GM21528 (cell line): ENCODE measurements at regions not wholly inside any gene's neighbourhood (a gene's known extent, or its start where the extent isn't known, plus 50 kb on each side); places are given as distances from the start of the nearest gene placed in this dataset.

Experiments
- ATAC-seq: cut with Tn5 transposase; IDR thresholded peaks from one replicate; pipeline ENCODE4 v1.9.1; 2021; ENCODE audit warnings: mild to moderate bottlenecking, moderate library complexity; ENCODE audit not compliant: unreplicated experiment, low FRiP score

DNA sequence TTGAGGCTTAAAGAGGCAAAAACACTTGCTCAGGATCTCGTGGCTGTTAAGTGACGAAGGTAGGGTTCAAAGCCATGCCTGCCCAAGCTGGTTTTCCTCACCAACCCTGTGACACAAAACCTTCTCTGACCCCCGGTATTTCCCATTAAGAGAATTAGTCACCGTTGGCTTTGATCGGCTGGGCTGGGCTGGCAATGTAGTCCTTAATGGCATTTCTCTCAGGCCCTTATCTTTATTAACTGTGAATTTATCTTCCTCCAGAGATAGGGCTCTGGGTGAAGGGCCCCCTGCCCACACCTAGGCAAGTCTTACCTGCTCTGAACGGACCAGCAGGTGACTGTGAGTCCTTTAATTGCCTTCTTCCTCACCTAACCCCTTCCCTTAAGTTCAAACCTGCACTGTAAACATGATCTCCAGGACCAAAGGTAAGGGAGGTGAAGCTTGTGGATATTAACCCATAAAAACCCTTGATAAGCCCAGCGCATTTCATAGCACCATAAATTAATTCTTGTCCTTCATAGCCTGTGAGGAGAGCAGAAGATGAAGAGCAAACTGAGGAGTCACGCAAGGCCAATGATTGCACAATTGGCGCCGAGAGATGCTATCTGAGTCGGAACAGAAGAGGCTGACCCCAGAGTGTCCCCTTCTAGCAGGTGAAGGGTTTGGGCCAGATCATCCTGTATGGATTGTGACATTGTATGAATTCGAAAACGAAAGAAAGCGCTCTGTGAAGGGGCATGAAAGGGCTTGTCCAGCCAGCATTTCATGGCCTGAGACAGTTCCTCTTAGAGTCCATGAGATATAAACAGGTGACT, 790.8 kb upstream of the TBX3 start:
- no peak for ATAC-seq

DNA sequence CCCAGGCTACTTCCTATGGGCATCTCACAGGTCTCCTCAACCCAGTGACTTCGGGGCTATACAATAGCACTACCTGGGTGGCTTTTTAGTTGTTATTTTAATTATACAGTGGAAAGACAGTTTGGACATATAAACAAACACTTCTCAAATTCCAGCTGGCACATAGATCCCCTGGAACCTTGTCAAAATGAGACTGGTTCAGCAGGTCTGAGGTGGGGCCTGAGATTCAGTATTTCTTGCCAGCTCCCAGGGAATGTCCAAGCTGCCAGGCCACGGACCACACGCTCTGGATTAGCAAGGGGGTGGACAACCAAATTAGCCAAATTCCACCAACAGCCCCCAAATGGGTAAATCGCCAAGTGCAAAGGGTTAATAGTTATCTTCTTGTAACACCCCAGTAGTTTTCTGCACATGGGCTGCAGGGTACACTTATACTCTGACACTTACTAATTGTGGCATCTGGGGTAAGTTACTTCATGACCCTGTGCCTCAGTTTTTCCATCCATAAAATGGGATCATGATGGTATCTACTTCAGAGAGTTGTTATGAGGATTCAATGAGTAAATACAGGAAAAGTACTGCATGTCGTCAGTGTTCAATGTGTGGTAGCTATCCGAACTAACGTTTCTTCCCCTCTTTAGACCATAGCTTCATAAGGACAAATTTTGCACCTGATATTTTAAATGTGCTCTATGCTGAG, 789.4 kb upstream of the TBX3 start:
- no peak for ATAC-seq

DNA sequence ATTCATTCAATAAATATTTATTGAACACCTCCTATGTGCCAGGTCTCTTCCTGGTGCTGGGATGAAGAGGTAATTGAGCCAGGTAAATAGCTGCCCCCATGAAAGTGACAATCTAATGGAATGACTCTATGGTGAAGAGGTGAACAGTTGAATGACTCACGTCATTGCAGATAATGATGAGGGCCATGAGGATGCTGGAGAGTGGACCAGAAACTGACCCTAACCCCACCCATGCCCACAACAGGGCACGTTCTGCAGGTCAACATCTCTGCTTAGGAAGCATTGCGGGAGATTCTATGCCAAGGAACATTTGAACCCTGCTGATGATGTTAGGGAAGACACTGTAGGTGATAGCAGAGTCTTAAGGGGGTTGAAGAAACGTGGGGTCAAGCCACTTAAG, 788.9 kb upstream of the TBX3 start:
- no peak for ATAC-seq

DNA sequence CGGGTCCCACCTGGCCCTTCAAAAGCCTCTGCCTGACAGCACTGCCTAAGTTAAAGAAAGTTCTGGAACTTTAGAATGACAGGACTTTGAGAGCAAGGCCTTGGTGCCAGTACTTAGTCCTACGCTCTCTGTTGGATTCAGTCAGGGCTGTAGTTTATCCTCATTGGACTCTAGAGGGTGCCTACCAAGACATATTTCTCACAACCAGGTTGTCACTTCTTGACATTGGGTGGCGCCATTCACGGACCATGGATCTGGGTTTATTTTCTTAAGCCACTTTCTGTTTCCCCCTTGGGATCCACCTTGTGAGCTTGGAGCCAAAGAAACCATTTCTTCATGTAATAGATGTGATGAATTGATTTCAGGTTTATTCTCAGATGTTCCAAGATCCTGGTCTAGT, 787.0 kb upstream of the TBX3 start:
- no peak for ATAC-seq

DNA sequence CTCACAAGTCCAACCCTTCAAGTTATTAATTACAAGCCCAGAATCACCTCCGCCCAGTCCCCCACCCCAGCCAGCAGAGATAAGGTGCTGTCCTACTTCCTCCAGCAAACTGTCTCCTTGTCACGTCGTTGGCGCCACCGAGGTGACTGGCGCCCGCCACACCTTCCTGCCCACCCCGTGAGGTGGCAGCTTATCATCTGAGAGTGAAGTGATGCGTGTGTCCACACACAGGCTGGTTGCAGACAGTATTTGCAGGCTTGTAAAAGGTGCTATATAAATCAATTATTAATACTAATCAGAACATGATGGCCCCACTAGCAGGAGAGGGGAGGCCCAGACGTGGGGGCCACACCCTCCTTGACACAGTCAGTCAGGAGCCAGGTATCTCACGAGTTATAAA, 786.6 kb upstream of the TBX3 start:
- no peak for ATAC-seq

DNA sequence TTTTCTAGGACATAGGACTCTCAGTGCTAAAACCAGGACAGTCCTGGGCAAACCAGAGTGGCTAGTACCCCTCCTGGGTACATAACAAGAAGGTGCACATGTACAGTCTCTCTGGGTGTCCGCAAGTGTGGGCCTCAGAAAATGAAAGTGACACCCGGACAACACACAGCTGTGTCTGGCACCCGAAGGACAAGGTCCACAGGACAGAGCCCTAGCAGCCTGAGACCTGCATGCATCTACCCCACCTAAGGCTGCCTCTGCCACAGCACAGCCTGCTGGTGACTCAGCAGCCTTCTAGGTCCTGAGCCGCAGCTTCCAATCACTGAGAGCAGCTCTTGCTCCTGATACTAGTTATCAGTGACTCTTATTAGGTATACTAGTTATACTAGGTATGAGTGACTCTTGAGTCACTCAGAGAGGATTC, 784.1 kb upstream of the TBX3 start:
- no peak for ATAC-seq

DNA sequence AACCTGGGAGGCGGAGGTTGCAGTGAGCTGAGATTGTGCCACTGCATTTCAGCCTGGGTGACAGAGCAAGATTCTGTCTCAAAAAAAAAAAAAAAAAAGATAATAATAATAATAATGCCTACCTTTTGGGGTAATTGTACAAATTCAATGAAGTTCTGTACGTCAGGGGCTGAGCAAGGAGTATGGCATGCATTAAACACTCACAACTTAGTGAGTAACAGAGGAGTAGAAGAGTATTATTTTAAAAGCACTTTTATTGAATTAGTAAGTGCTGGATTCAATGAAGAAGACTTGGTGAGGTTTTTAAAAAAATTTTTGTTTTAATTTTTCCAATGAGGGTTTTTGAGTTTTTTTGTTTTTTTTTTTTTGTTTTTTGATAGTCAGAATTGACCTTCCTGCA, 783.6 kb upstream of the TBX3 start:
- ATAC-seq: no peak

DNA sequence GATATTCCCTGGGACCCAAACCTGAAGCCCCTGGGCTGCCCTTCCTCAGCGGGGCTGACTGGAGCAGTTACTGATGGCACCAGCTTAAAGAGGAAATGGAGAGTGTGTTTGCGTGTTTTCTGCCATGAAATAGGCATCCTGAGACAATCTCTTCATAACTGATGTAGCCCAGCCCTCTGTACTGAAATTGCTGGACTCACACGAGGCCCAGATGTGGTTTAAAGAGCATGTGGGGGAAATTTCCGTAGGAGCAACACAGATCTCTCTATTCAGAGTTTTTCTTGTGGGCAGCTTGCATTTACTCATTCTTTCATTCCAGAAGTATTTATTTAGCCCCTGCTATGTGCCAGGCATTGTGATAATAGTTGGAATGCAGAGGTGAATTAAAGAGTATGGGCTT, 782.1 kb upstream of the TBX3 start:
- no peak for ATAC-seq

DNA sequence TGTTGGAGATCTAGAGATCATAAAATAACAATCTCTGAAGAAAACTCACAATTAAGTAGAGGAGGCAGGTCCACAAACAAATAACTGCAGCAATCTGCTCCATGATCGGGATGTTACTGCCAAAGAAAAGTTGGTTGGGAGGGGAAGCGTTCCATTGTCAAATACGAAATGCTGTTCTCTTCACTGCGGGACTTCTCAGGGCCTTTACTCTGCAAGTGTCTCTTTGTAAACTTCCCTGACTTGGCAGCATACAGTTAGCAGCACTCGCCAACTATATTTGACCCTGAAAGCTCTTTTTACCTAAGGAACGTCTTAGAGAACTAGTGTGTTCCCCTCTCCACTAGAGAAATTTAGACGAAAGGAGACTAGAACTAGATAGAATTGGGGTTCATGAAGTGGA, 780.7 kb upstream of the TBX3 start:
- ATAC-seq: no peak

DNA sequence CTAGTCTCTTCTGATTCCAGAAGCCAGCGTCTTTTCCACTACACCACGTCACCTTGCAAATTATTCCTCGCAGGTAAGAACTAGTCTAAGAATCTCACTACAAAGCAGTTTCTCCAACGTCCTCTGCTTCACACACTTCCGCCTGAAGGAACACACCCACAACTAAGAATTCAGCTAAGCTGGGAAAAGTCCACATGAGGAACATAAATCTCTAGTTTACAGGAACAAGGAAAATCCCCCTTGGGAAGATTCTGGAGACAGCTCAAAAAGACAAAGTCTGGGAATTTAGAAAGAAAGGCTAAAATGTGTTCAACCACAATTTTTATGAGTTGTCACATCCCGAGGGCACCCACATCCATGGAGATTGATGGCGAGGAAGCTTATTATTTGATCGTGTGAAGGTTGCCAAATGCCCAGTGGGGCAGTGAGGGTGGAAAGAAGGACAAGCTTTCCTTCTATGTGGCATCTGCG, 780.2 kb upstream of the TBX3 start:
- no peak for ATAC-seq

DNA sequence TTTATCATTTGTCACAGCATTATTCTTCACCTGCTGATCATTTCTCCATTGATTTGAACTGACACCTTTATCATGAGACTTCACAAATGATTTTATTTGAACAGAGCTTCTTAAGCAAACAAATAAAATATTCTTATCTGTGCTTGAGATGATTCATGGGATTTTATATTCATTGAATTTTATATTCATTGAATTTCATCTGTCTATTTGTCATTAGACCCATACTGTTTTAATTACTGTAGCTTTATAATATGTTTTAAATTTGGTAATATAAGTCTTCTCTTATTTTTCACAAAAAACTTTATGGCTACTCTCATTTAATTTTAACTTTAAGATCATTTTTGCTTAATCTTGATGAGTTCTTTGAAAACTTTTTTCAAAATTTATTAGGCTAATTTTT, 777.4 kb upstream of the TBX3 start:
- ATAC-seq: no peak

DNA sequence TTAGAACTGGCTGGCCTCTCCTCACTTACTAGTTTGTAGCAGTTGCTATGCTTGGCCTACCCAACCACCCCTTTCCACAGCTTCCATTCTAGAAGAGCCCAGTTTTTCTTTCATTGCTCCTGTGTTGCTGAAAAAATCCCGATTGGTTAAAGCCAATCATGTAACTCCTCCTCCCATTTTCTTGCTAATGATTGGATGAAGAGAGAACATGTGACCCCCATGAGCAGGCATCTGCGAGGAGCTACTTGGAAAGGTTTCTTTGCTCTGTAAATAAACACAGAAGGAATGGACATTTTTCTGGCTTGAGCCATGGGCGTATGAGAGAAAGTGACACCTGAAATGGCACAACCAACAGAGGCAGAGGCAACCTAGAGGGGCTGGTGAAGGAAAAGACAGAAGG, 773.8 kb upstream of the TBX3 start:
- ATAC-seq: no peak

DNA sequence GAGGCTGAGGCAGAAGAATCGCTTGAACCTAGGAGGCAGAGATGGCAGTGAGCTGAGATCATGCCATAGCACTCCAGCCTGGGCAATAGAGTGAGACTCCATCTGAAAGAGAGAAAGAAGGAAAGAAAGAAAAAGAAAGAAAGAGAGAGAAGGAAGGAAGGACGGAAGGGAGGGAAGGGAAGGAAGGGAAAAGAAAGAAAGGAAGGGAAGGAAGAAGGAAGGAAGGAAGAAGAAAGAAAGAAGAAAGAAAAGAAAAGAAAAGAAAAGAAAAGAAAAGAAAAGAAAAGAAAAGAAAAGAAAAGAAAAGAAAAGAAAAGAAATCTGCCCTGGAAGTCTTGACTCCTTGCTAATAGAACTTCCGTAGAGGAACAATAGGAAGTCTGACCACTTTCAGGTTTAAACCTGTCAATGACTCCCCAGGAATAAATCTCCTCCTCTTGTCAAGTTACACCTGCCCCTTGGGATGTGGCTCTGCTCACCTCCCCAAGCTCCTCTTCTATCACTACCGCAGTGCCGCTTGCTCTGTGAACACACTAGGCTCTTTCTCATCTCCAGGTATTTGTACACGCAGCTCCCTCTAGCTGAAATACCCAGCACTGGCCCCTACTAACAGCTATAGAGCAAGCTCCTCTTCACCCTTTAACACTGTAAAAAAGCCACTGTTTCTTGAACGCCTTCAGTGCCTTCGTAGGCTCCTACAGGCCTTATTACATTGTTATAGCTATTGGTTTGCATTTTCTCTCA, 773.1 kb upstream of the TBX3 start:
- no peak for ATAC-seq

DNA sequence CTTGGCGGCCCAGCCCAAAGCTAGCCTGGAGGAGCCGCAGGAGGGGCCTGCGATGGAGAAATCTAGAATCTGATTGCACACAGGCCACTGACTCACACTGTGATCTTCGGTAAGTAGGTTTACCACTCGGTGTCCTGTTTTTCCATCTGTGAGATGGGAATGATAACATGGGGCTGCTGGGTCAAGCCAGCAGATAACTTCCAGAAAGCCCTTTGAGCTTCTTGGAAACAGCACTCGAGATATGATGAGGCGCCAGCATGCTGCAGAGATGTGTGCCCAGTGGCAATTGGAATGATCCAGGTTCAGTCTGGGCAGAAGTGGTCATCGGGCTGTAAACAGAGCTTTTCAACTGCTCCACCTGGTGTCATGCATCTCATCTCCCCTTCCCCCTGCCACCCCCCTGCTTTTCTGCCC, 771.3 kb upstream of the TBX3 start:
- no peak for ATAC-seq

DNA sequence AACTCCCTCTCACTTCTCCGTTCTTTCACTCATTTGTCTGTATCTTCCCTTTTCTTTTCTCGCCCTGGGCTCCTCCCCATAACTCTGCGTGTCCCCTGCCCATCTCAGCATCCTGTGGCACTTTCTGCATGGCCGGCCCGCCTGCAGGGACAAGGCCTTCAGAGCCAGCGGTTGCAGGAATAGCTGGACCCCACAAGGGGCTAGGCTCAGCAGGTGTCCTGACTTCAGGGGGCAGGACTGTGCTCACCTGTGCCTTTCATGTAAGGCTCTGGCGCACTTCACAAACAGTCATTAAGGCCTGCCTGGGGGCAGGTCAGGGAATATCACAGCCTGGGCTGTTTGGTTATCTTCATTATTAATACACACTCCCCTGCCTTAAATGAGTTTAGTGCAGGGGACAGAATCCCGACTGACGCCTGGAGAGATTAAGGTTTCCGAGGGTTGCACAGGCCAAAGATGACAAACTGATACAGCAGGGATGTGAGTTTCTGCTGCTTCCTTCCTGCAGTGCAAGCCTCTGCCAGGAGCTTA, 768.8 kb upstream of the TBX3 start:
- no peak for ATAC-seq

DNA sequence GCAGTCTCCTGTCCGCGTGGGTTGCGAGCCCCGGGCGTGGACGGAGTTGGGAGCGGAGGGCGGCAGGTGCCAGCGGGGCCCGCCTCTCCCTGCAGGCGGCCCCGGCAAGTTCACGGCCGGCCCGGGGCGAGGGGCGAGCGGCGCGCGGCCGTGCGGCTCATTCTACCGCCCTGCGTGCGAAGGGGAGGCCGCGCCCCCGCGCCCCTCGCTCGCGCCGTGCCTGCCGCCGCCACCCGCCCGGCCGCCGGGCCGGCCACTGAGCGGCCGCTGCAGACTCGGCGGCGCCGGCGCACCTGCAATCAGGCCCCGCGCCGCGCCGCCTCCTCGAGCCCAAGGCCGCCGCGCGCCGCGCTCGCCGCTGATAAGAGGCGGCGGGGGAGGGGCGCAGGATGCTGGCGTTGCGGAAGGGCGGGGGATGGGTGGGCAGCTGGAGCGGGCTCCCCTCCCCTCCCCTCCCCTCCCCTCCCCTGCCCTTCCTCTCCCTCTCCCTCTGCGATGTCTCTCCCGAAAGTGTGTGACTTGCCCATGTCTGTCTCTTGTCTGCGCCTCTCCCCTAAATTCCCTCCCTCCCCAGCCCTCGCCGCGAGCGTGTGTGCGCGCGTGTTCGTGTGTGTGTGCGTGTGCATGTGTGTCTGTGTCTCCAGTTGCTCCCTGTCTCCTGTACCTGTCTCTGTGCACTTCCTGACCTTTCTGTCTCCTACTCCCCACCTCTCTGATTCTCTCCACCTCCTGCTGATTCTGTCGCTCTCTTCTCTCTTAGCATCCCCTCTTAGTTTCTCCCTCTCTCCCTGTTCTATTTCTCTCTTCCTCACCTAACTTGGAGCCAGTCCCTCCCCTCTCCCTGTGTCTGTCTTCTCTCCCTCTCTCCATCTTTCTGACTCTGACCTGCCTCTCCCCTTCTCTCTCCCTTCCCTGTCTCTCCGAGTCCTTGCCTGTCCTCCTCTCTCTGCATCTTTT, 768.1 kb upstream of the TBX3 start:
- ATAC-seq: no peak

DNA sequence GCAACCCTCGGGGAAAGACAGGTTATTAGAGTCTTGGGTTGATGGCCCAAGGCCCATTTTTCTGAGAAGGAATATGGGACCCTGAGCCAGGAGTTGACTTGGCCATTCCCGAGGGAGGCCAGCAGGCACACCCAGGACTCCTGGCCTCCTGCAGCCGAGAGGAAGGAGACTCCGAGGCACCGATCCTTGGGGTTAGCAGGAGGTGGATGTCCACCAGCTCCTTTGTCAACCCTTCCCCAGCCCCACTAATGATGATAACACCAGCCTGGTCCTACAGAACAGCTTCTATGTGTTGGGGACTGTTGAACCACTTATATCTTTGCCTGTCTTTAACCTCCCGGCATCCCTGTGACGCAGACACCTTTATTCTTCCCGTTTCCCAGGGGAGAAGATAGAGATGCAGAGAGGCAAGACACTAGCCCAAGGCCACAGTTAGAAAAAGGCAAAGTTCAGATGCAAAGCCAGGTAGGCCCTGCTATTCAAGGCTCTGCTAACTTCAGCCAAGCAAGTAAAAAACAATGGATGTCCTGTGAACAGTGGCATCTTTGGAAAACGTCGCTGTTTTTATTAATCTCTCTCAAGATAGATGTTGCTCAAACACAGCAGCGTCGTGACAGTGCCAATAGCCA, 767.3 kb upstream of the TBX3 start:
- no peak for ATAC-seq

DNA sequence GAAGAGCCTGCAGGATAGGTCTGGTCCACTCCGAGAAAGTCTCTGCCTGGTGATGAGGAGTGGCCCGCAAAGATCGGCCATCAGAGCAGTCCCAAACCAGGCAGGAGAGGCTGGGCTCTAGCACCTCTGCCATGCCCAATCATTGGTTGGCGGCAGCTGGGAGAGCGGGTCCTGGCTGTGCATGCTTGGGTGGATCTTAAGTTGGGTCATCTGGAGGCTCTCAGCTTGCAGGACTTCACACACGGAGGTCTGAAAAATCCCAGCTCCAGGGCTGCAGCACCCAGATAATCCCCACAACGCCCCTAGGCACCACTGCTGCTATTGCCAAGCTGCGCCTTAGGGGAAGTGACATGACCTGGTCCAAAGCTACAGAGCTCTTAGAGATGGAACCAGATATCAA, 766.7 kb upstream of the TBX3 start:
- no peak for ATAC-seq

DNA sequence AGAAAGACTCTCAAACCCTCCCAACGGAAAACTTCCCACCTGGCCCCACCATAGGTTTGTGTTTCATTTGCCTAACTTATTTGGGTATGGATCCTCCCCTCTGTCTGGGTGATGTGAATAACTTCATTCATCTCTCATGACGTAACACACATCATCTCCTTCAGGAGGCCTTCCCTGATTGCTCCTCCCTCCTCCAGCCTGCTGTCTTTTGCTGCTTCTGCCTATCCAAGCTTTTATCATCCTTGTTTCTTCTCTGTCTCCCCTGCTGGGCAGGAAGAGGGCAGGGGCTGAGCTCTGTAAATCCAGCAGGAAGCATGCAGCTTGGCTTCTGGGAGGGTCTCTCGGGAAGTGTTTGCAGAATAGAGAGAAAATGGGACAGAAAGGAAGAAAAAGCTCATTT, 766.0 kb upstream of the TBX3 start:
- no peak for ATAC-seq

DNA sequence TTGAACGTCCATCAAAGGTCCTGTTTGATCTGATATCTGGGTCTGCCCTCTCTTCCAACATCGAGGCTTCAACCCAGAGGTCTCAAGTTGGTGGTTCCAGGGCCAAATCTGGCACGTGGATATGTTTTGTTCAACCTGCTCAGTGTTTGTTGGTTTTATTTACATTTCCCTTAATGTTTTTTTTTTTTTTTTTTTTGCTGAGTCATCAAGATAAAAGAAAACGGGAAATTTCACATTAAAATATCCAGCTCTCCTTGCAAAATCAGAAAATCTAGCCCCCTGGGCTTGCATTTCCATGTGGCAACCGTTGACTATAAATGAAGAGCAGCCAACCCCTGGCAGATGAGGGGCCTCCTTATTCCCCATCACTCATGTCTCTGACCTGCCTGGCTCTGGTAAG, 765.6 kb upstream of the TBX3 start:
- no peak for ATAC-seq
